ENCODE measurements at regions not wholly inside any gene's neighbourhood (a gene's known extent, or its start where the extent isn't known, plus 50 kb on each side); places are given as distances from the start of the nearest gene placed in this dataset.
A peak's percentile ranks its signal among the peaks of the same experiment; 100 is the strongest.

- H2BK120ac ChIP-seq (ENCODE audit: low read depth, low read length): no peak overlapping the region
- no peak overlapping the region for H2BK5ac ChIP-seq (ENCODE audit: low read depth, low read length, poor library complexity, severe bottlenecking)
- no peaks in the 10 kb centered on the region for H3K79me1 ChIP-seq (replicated peaks; ENCODE audit: low read length, poor library complexity, severe bottlenecking)
- H4K91ac ChIP-seq (ENCODE audit: low read length): no peak overlapping the region
- no peak overlapping the region for H3K23ac ChIP-seq (ENCODE audit: low read length in 2 of 2)
- no peak for DNase-seq
- H3K4me1 ChIP-seq (ENCODE audit: control insufficient read depth, insufficient read depth, low read depth, low read length): peaks cover 4% of the 10 kb centered on the region
- H3K18ac ChIP-seq (ENCODE audit: low read depth in 1 of 2, low read length in 2 of 2): no peak overlapping the region
- no peak overlapping the region for H4K8ac ChIP-seq (ENCODE audit: low read length)
- WGBS: 74% methylated on average over 4 of the region's 4 CpGs
- H3K27me3 ChIP-seq (ENCODE audit: control insufficient read depth in 1 of 2, insufficient read depth in 1 of 2, low read length in 2 of 2): no peaks in the 10 kb centered on the region
- H3K36me3 ChIP-seq (ENCODE audit: control insufficient read depth in 1 of 2, insufficient read depth in 2 of 2, low read depth in 1 of 2, low read length in 2 of 2): no peaks in the 10 kb centered on the region
- H3K9ac ChIP-seq (ENCODE audit: low read length): no peak overlapping the region
- H3K4ac ChIP-seq (ENCODE audit: low read depth in 1 of 2, low read length in 2 of 2): no peak overlapping the region
- no peak overlapping the region for H3K14ac ChIP-seq (ENCODE audit: low read length in 2 of 2)
- H2BK12ac ChIP-seq (ENCODE audit: low read length in 2 of 2): no peak overlapping the region
- H2AFZ ChIP-seq (ENCODE audit: low read depth, low read length): no peak overlapping the region
- no peaks in the 10 kb centered on the region for H3K9me3 ChIP-seq (ENCODE audit: control insufficient read depth, low read length)
- H3K4me3 ChIP-seq (ENCODE audit: insufficient read depth in 1 of 2, low read depth in 1 of 2, low read length in 2 of 2): no peak overlapping the region
- H3K4me2 ChIP-seq (ENCODE audit: low read length, poor library complexity, severe bottlenecking): no peak overlapping the region
- no peak overlapping the region for H3K27ac ChIP-seq (ENCODE audit: low read length, poor library complexity, severe bottlenecking)
- H2BK15ac ChIP-seq (ENCODE audit: low read depth, poor library complexity, severe bottlenecking): no peak overlapping the region
- H2AK5ac ChIP-seq (ENCODE audit: low read length, severe bottlenecking): peak overlapping the region; percentile 72
Observed at GRCh38 chr14:53341324-53341723, 188.2 kb upstream of the DDHD1 start.

- H3K9ac ChIP-seq (ENCODE audit: low read length): no peak overlapping the region
- H2BK120ac ChIP-seq (ENCODE audit: low read depth, low read length): no peak overlapping the region
- H3K79me1 ChIP-seq (replicated peaks; ENCODE audit: low read length, poor library complexity, severe bottlenecking): no peaks in the 10 kb centered on the region
- H4K8ac ChIP-seq (ENCODE audit: low read length): no peak overlapping the region
- H3K4me1 ChIP-seq (ENCODE audit: control insufficient read depth, insufficient read depth, low read depth, low read length): peaks cover 4% of the 10 kb centered on the region
- 77% methylated on average over 2 of the region's 5 CpGs for WGBS
- no peak overlapping the region for H3K14ac ChIP-seq (ENCODE audit: low read length in 2 of 2)
- no peak overlapping the region for H3K23ac ChIP-seq (ENCODE audit: low read length in 2 of 2)
- no peak overlapping the region for H3K27ac ChIP-seq (ENCODE audit: low read length, poor library complexity, severe bottlenecking)
- no peak overlapping the region for H3K18ac ChIP-seq (ENCODE audit: low read depth in 1 of 2, low read length in 2 of 2)
- H3K4me2 ChIP-seq (ENCODE audit: low read length, poor library complexity, severe bottlenecking): no peak overlapping the region
- H3K4me3 ChIP-seq (ENCODE audit: insufficient read depth in 1 of 2, low read depth in 1 of 2, low read length in 2 of 2): no peak overlapping the region
- no peak overlapping the region for H4K91ac ChIP-seq (ENCODE audit: low read length)
- H2BK5ac ChIP-seq (ENCODE audit: low read depth, low read length, poor library complexity, severe bottlenecking): no peak overlapping the region
- peak; percentile 58 for DNase-seq
- no peak overlapping the region for H2BK12ac ChIP-seq (ENCODE audit: low read length in 2 of 2)
- no peaks in the 10 kb centered on the region for H3K27me3 ChIP-seq (ENCODE audit: control insufficient read depth in 1 of 2, insufficient read depth in 1 of 2, low read length in 2 of 2)
- no peaks in the 10 kb centered on the region for H3K36me3 ChIP-seq (ENCODE audit: control insufficient read depth in 1 of 2, insufficient read depth in 2 of 2, low read depth in 1 of 2, low read length in 2 of 2)
- H2BK15ac ChIP-seq (ENCODE audit: low read depth, poor library complexity, severe bottlenecking): no peak overlapping the region
- H3K9me3 ChIP-seq (ENCODE audit: control insufficient read depth, low read length): no peaks in the 10 kb centered on the region
- H2AK5ac ChIP-seq (ENCODE audit: low read length, severe bottlenecking): no peak overlapping the region
- no peak overlapping the region for H2AFZ ChIP-seq (ENCODE audit: low read depth, low read length)
- H3K4ac ChIP-seq (ENCODE audit: low read depth in 1 of 2, low read length in 2 of 2): no peak overlapping the region
Observed at GRCh38 chr14:53338192-53338591, 185.1 kb upstream of the DDHD1 start.

GRCh38 chr14:53336729-53337128 is 183.6 kb upstream of the DDHD1 start:
- Histone ChIP-seq H2AFZ (ENCODE audit: low read depth, low read length) (no peak overlapping the region), H2BK5ac (ENCODE audit: low read depth, low read length, poor library complexity, severe bottlenecking) (no peak overlapping the region), H3K14ac (ENCODE audit: low read length in 2 of 2) (no peak overlapping the region), H3K9ac (ENCODE audit: low read length) (no peak overlapping the region), H3K18ac (ENCODE audit: low read depth in 1 of 2, low read length in 2 of 2) (no peak overlapping the region), H2BK120ac (ENCODE audit: low read depth, low read length) (no peak overlapping the region), H4K8ac (ENCODE audit: low read length) (no peak overlapping the region), H3K9me3 (ENCODE audit: control insufficient read depth, low read length) (no peaks in the 10 kb centered on the region), H3K79me1 (replicated peaks; ENCODE audit: low read length, poor library complexity, severe bottlenecking) (no peaks in the 10 kb centered on the region), H3K36me3 (ENCODE audit: control insufficient read depth in 1 of 2, insufficient read depth in 2 of 2, low read depth in 1 of 2, low read length in 2 of 2) (no peaks in the 10 kb centered on the region), H2AK5ac (ENCODE audit: low read length, severe bottlenecking) (no peak overlapping the region), H4K91ac (ENCODE audit: low read length) (no peak overlapping the region), H2BK12ac (ENCODE audit: low read length in 2 of 2) (no peak overlapping the region), H3K27me3 (ENCODE audit: control insufficient read depth in 1 of 2, insufficient read depth in 1 of 2, low read length in 2 of 2) (no peaks in the 10 kb centered on the region), H3K4ac (ENCODE audit: low read depth in 1 of 2, low read length in 2 of 2) (no peak overlapping the region), H2BK15ac (ENCODE audit: low read depth, poor library complexity, severe bottlenecking) (no peak overlapping the region), H3K27ac (ENCODE audit: low read length, poor library complexity, severe bottlenecking) (no peak overlapping the region), H3K23ac (ENCODE audit: low read length in 2 of 2) (no peak overlapping the region), H3K4me3 (ENCODE audit: insufficient read depth in 1 of 2, low read depth in 1 of 2, low read length in 2 of 2) (no peak overlapping the region), H3K4me2 (ENCODE audit: low read length, poor library complexity, severe bottlenecking) (no peak overlapping the region), H3K4me1 (ENCODE audit: control insufficient read depth, insufficient read depth, low read depth, low read length) (peaks cover 4% of the 10 kb centered on the region)
- no peak for DNase-seq
- 96% methylated on average over 3 of the region's 3 CpGs for WGBS

GRCh38 chr14:53333809-53334208 is 180.7 kb upstream of the DDHD1 start:
- Histone ChIP-seq H2BK12ac (ENCODE audit: low read length in 2 of 2) (no peak overlapping the region), H3K36me3 (ENCODE audit: control insufficient read depth in 1 of 2, insufficient read depth in 2 of 2, low read depth in 1 of 2, low read length in 2 of 2) (no peaks in the 10 kb centered on the region), H2AK5ac (ENCODE audit: low read length, severe bottlenecking) (no peak overlapping the region), H3K27ac (ENCODE audit: low read length, poor library complexity, severe bottlenecking) (no peak overlapping the region), H2BK120ac (ENCODE audit: low read depth, low read length) (no peak overlapping the region), H3K14ac (ENCODE audit: low read length in 2 of 2) (no peak overlapping the region), H3K79me1 (replicated peaks; ENCODE audit: low read length, poor library complexity, severe bottlenecking) (no peaks in the 10 kb centered on the region), H3K9ac (ENCODE audit: low read length) (no peak overlapping the region), H4K91ac (ENCODE audit: low read length) (no peak overlapping the region), H2BK5ac (ENCODE audit: low read depth, low read length, poor library complexity, severe bottlenecking) (no peak overlapping the region), H3K23ac (ENCODE audit: low read length in 2 of 2) (no peak overlapping the region), H2AFZ (ENCODE audit: low read depth, low read length) (no peak overlapping the region), H2BK15ac (ENCODE audit: low read depth, poor library complexity, severe bottlenecking) (no peak overlapping the region), H4K8ac (ENCODE audit: low read length) (no peak overlapping the region), H3K4ac (ENCODE audit: low read depth in 1 of 2, low read length in 2 of 2) (no peak overlapping the region), H3K9me3 (ENCODE audit: control insufficient read depth, low read length) (no peaks in the 10 kb centered on the region), H3K4me3 (ENCODE audit: insufficient read depth in 1 of 2, low read depth in 1 of 2, low read length in 2 of 2) (no peak overlapping the region), H3K4me1 (ENCODE audit: control insufficient read depth, insufficient read depth, low read depth, low read length) (peaks cover 1% of the 10 kb centered on the region), H3K27me3 (ENCODE audit: control insufficient read depth in 1 of 2, insufficient read depth in 1 of 2, low read length in 2 of 2) (no peaks in the 10 kb centered on the region), H3K18ac (ENCODE audit: low read depth in 1 of 2, low read length in 2 of 2) (no peak overlapping the region), H3K4me2 (ENCODE audit: low read length, poor library complexity, severe bottlenecking) (no peak overlapping the region)
- DNase-seq: no peak
- WGBS: 100% methylated on average over 2 of the region's 2 CpGs
